GM18505 (cell line): ENCODE measurements at regions not wholly inside any gene's neighbourhood (a gene's known extent, or its start where the extent isn't known, plus 50 kb on each side); places are given as distances from the start of the nearest gene placed in this dataset.

ENCODE experiments used
- ATAC-seq: cut with Tn5 transposase; IDR thresholded peaks from one replicate; pipeline ENCODE4 v1.9.1; 2021; ENCODE audit not compliant: unreplicated experiment
- POLR2A ChIP-seq: IDR thresholded peaks from 4 replicates; pipeline ENCODE4 v1.6.1; 2011; ENCODE audit warnings: borderline replicate concordance; ENCODE audit not compliant: insufficient read depth, insufficient read length; ENCODE audit errors: extremely low read depth

GRCh38 chr12:115343601-115344000 lies 659.6 kb upstream of the TBX3 start:
- TF ChIP-seq POLR2A: no peak
- no peak for ATAC-seq

DNA sequence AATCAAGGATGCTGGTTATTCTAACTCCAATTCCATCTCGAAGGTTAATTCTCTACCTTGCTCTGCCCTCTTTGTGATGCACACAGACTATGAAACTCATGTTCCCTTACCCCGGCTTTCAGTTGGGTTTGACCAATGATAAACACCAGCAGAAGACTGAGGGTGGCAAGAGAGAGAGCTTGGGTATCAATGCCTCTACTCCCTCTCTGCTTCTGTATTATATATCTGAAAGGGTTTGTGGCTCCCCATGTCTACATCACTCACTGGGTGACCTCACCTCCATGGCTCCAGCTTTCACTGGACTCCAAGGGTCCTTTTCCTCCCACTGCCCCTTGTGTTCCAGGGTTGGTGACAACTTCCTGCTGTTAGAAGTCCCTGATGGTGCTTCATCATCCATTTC lies 659.0 kb upstream of the TBX3 start:
- TF ChIP-seq POLR2A: no peak
- ATAC-seq: no peak

- no peak for TF ChIP-seq POLR2A
- no peak for ATAC-seq
Observed at GRCh38 chr12:115341442-115341841, 657.5 kb upstream of the TBX3 start.

- TF ChIP-seq POLR2A: no peak
- ATAC-seq: no peak
Observed at GRCh38 chr12:115338566-115339294, 654.8 kb upstream of the TBX3 start.

- ATAC-seq: no peak
- TF ChIP-seq POLR2A: no peak
Observed at GRCh38 chr12:115337693-115338543, 653.9 kb upstream of the TBX3 start.

DNA sequence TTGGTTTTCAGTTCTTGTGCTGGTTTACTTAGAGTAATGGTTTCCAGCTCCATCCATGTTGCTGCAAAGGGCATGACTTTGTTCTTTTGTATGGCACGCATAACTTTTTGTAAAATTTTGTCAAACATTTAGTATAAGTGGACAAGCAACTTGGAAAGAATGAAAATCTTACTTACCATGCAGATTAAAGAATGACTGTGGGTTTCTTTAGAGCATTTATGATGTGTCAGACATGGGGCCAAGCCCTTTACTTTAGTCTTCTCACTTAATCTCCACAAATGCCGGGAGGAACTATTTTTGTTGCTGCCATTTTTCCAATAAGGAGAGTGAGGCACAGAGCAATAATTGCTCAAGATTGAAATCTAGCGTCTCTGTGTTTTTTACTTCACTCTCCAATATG lies 652.5 kb upstream of the TBX3 start:
- TF ChIP-seq POLR2A: no peak
- ATAC-seq: no peak

- ATAC-seq: no peak
- no peak for TF ChIP-seq POLR2A
Observed at GRCh38 chr12:115335594-115335993, 651.6 kb upstream of the TBX3 start.

DNA sequence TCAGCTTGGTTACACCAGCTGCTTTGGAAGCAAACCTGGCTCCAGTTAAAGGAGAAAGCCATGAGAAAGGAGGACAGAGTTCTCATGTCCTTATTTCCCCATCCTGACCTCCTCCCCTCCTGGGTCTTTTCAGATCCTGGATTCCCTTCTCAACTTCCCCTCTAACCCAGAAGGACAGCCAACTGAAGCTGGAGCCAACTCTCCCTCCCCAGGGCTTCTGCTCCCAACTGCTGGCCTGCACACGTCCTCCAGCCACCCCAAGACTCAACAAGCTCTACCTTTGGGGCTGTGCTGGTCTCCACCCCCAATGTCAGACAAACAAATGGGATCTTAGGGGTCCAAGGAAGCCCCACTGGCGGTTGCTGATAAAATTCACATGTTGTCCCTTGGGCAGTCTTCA lies 651.1 kb upstream of the TBX3 start:
- TF ChIP-seq POLR2A: no peak
- ATAC-seq: no peak

DNA sequence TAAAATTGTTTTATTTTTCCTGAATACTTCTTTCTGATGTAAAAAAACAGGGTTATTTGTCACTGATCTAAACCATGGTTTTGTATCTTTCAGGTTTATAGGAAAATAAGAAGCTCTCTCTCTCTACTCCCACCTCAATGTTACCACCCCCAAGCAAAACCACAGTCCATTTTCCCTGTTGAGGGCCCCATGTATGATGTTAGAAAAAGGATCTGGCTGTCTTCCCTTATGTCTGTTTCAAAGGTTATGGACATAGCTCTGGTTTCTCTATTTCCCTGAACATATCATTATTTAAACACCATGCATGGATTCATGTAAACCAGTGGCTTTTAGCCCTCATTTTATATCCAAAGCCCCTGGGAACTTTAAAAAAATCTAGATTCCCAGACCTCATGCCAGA lies 649.0 kb upstream of the TBX3 start:
- TF ChIP-seq POLR2A: no peak
- no peak for ATAC-seq

GRCh38 chr12:115325858-115326257 lies 641.9 kb upstream of the TBX3 start:
- no peak for ATAC-seq
- no peak for TF ChIP-seq POLR2A

- ATAC-seq: no peak
- no peak for TF ChIP-seq POLR2A
Observed at GRCh38 chr12:115324949-115325593, 641.1 kb upstream of the TBX3 start.

GRCh38 chr12:115323223-115323905 lies 639.4 kb upstream of the TBX3 start:
- no peak for TF ChIP-seq POLR2A
- no peak for ATAC-seq

- TF ChIP-seq POLR2A: no peak
- peak; percentile 81 for ATAC-seq
Observed at GRCh38 chr12:115322275-115322674, 638.3 kb upstream of the TBX3 start.
